Activated CD4-positive, CD25-positive, alpha-beta regulatory T cell (primary cell): ENCODE measurements at regions not wholly inside any gene's neighbourhood (a gene's known extent, or its start where the extent isn't known, plus 50 kb on each side); places are given as distances from the start of the nearest gene placed in this dataset.

Source experiments
- DNase-seq, 4 experiments: peaks; one replicate each; lab custom pipeline; 2025; lab: John Stamatoyannopoulos, UW

GRCh38 chr2:235303499-235304291, 190.1 kb upstream of the AGAP1 start:
- DNase-seq, result no peak

- DNase-seq, result no peak
These were observed 188.2 kb upstream of the AGAP1 start for GRCh38 chr2:235305678-235306077.

GRCh38 chr2:235311044-235311443, 182.8 kb upstream of the AGAP1 start:
- DNase-seq, result no peak

- DNase-seq, result no peak
These were observed 181.3 kb upstream of the AGAP1 start for GRCh38 chr2:235312571-235312970.

- no peak for DNase-seq
These were observed 179.4 kb upstream of the AGAP1 start for GRCh38 chr2:235314371-235314930.

- no peak for DNase-seq
These were observed 174.7 kb upstream of the AGAP1 start for GRCh38 chr2:235319095-235319494.

GRCh38 chr2:235320326-235320725, 173.5 kb upstream of the AGAP1 start:
- DNase-seq, result no peak

GRCh38 chr2:235324324-235324723, 169.5 kb upstream of the AGAP1 start:
- DNase-seq, result no peak

- DNase-seq, result no peak
These were observed 168.7 kb upstream of the AGAP1 start for GRCh38 chr2:235325151-235325550.

- DNase-seq, result no peak
These were observed 164.9 kb upstream of the AGAP1 start for GRCh38 chr2:235328991-235329390.

- no peak for DNase-seq
These were observed 162.9 kb upstream of the AGAP1 start for GRCh38 chr2:235330775-235331451.

GRCh38 chr2:235332240-235332890, 161.5 kb upstream of the AGAP1 start:
- no peak for DNase-seq

GRCh38 chr2:235333076-235333475, 160.8 kb upstream of the AGAP1 start:
- no peak for DNase-seq

GRCh38 chr2:235334179-235334578, 159.7 kb upstream of the AGAP1 start:
- no peak for DNase-seq

GRCh38 chr2:235343156-235343774, 150.6 kb upstream of the AGAP1 start:
- DNase-seq, result no peak

GRCh38 chr2:235343869-235344268, 150.0 kb upstream of the AGAP1 start:
- no peak for DNase-seq

GRCh38 chr2:235345745-235346144, 148.1 kb upstream of the AGAP1 start:
- no peak for DNase-seq

- no peak for DNase-seq
These were observed 146.2 kb upstream of the AGAP1 start for GRCh38 chr2:235347691-235348090.

GRCh38 chr2:235348329-235348728, 145.5 kb upstream of the AGAP1 start:
- DNase-seq, result no peak

- no peak for DNase-seq
These were observed 143.6 kb upstream of the AGAP1 start for GRCh38 chr2:235350234-235350633.

GRCh38 chr2:235352541-235352940, 141.3 kb upstream of the AGAP1 start:
- DNase-seq, result no peak

- DNase-seq, result no peak
These were observed 136.0 kb upstream of the AGAP1 start for GRCh38 chr2:235357881-235358280.
